ENCODE measurements at regions not wholly inside any gene's neighbourhood (a gene's known extent, or its start where the extent isn't known, plus 50 kb on each side); places are given as distances from the start of the nearest gene placed in this dataset.

DNA sequence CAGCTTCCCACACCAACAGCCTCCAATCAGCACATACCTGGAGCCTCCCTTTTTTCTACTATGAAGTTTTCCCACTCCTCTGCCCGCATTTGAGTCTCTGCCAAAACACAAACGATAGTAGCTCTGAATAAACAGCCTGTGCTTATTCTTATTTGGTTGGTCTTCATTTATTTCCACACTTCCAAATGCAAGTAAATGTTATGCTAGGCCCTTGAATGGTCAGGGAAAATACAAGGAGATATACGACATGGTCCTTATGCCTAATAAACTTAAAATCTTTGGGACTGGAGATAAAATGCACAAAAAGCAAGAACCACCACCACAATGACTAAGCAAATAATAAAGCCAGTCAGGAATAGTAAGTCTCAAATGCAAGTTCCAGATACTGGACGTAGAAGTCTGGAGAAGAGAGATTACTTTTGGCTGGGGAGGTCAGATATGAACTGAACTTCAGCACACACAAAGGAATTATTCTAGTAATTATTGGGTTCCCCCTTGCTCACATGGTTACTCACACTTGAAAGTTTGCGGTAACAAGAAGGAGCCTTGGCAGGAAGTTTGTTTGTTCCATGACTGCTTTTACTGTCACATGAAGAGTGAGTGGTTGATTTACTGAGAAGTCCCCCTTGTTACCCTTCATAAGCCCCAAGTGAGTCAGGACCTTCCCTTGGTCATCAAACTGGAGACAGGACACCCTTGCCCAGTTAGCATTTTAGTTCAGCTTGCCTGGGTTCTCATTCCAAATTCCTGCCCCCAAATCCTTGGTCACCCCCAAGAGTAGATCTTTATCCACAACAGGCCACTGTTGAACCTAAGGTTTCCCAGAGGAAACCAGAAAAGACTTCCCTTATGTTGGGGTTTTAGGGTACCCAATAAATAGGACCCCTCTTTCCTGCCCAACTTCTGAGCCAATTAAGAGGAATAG lies 511.2 kb upstream of the JARID2 start:
- peak; percentile 51 to 57 for ATAC-seq (replicated peaks in 1 of 2)
- peak; percentile 68 to 72 for DNase-seq
- peaks cover 2 to 6% of the 10 kb centered on the region in 2 donors for H3K9me3 Mint-ChIP-seq
- peaks cover 8 to 19% of the 10 kb centered on the region in 2 donors for H3K36me3 Mint-ChIP-seq (ENCODE audit: insufficient read depth in 2 of 2)
- H3K27me3 Mint-ChIP-seq (ENCODE audit: low read depth), result no peaks in the 10 kb centered on the region
- peak overlapping the region; percentile 75 to 83 for H3K4me3 Mint-ChIP-seq
- H3K4me1 Mint-ChIP-seq (ENCODE audit: low read depth), result peaks cover 99% of the 10 kb centered on the region
- H3K27ac Mint-ChIP-seq, result peak overlapping the region; percentile 98

GRCh38 chr6:14735956-14736486 lies 509.8 kb upstream of the JARID2 start:
- Mint-ChIP-seq H3K9me3 (peaks cover 6 to 13% of the 10 kb centered on the region in 2 donors), H3K4me1 (ENCODE audit: low read depth) (peaks cover 97% of the 10 kb centered on the region), H3K27ac (peak overlapping the region; percentile 98), H3K27me3 (ENCODE audit: low read depth) (no peaks in the 10 kb centered on the region), H3K36me3 (ENCODE audit: insufficient read depth in 2 of 2) (peaks cover 12 to 20% of the 10 kb centered on the region in 2 donors), H3K4me3 (peak overlapping the region; percentile 72 to 83)
- DNase-seq (peak; percentile 64 to 67), ATAC-seq (replicated peaks in 1 of 2) (peak; percentile 38 to 39)

DNA sequence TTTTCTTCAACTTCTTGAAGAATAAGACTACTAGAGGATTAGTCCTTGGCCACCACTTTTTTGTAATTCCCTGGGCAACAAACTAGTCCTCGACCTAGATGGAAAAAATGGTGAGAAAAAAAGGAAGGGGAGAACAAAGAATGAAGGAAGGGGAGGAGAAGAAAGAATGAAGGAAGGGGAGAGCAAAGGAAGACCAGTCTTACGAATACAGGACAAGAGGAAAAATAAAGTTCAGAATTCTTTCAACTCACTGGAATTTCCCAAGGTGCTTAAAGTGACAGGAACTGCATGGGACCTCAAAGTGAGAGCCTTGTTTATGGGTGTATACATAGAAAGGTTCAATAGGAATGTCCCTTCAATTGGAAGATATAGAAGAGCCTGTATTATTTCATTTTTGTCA lies 509.3 kb upstream of the JARID2 start:
- peaks cover 9 to 15% of the 10 kb centered on the region in 2 donors for H3K9me3 Mint-ChIP-seq

GRCh38 chr6:14738497-14738896 lies 507.4 kb upstream of the JARID2 start:
- peaks cover 12 to 18% of the 10 kb centered on the region in 2 donors for H3K9me3 Mint-ChIP-seq
- peaks cover 97% of the 10 kb centered on the region for H3K4me1 Mint-ChIP-seq (ENCODE audit: low read depth)
- no peak for ATAC-seq (replicated peaks in 1 of 2)
- H3K27me3 Mint-ChIP-seq (ENCODE audit: low read depth), result no peaks in the 10 kb centered on the region
- no peak for DNase-seq
- H3K27ac Mint-ChIP-seq, result peak overlapping the region; percentile 34
- peaks cover 12 to 26% of the 10 kb centered on the region in 2 donors for H3K36me3 Mint-ChIP-seq (ENCODE audit: insufficient read depth in 2 of 2)
- peak overlapping the region in 1 of 2 donors; percentile 26 for H3K4me3 Mint-ChIP-seq

More for the DNA sequence above, 509.3 kb upstream of the JARID2 start:
- H3K4me1 Mint-ChIP-seq (ENCODE audit: low read depth), result peaks cover 97% of the 10 kb centered on the region
- peak overlapping the region; percentile 98 for H3K27ac Mint-ChIP-seq
- H3K36me3 Mint-ChIP-seq (ENCODE audit: insufficient read depth in 2 of 2), result peaks cover 11 to 22% of the 10 kb centered on the region in 2 donors
- DNase-seq (no peak), ATAC-seq (replicated peaks in 1 of 2) (no peak)
- no peaks in the 10 kb centered on the region for H3K27me3 Mint-ChIP-seq (ENCODE audit: low read depth)
- H3K4me3 Mint-ChIP-seq, result peak overlapping the region; percentile 72 to 83

- ATAC-seq (replicated peaks in 1 of 2) (no peak), DNase-seq (no peak)
- Mint-ChIP-seq H3K27me3 (ENCODE audit: low read depth) (no peaks in the 10 kb centered on the region), H3K27ac (peak overlapping the region; percentile 90), H3K4me1 (ENCODE audit: low read depth) (peaks cover 97% of the 10 kb centered on the region), H3K9me3 (peaks cover 12 to 18% of the 10 kb centered on the region in 2 donors), H3K4me3 (peak overlapping the region in 1 of 2 donors; percentile 26), H3K36me3 (ENCODE audit: insufficient read depth in 2 of 2) (peaks cover 12 to 23% of the 10 kb centered on the region in 2 donors)
Observed at GRCh38 chr6:14738933-14739332, 506.9 kb upstream of the JARID2 start.

DNA sequence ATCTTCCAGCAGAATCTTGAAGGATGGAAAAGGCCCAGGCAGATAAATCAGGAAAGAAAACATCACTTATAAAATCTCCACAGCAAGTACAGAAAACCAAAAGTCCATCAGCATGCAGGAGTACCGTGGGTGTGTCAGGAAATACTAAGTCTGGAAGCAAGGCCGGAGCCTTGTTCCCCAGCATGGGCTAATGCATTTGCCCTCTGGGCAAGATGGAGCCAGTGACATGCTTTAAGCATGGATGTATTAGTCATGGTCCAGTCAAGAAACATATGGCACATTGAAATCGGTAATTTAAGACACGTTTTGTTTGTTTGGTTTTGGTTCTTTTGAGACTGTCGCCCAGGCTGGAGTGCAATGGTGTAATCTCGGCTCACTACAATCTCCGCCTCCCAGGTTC lies 506.0 kb upstream of the JARID2 start:
- ATAC-seq (replicated peaks in 1 of 2) (no peak), DNase-seq (no peak)
- H3K36me3 Mint-ChIP-seq (ENCODE audit: insufficient read depth in 2 of 2), result peaks cover 14 to 23% of the 10 kb centered on the region in 2 donors
- peaks cover 12 to 18% of the 10 kb centered on the region in 2 donors for H3K9me3 Mint-ChIP-seq
- H3K27ac Mint-ChIP-seq, result no peak overlapping the region
- no peak overlapping the region for H3K4me3 Mint-ChIP-seq
- peaks cover 98% of the 10 kb centered on the region for H3K4me1 Mint-ChIP-seq (ENCODE audit: low read depth)
- no peaks in the 10 kb centered on the region for H3K27me3 Mint-ChIP-seq (ENCODE audit: low read depth)

DNA sequence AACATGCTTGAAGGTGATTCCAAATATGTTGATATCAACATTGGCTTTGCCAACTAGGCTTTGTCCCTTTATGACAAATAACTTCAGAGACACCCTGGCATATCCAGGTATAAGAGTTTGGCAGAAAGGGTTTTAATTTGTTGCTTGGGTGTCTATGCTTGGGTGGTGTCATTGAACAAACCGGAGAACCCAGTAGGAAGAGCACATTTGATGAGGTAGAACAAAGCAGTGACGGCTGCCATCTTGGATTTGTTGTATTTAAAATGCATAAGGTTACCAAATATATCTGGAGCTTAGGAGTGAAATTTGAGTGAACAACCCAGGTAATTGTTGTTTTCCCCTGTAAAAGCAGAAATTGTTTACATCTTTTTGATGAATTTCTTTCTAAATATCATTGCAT lies 503.7 kb upstream of the JARID2 start:
- DNase-seq, result no peak
- ATAC-seq (replicated peaks in 1 of 2), result no peak
- Mint-ChIP-seq H3K4me1 (ENCODE audit: low read depth) (peaks cover 95% of the 10 kb centered on the region), H3K27ac (peak overlapping the region; percentile 99), H3K36me3 (ENCODE audit: insufficient read depth in 2 of 2) (peaks cover 14 to 25% of the 10 kb centered on the region in 2 donors), H3K9me3 (peaks cover 12 to 16% of the 10 kb centered on the region in 2 donors), H3K27me3 (ENCODE audit: low read depth) (no peaks in the 10 kb centered on the region), H3K4me3 (peak overlapping the region in 1 of 2 donors; percentile 84)

DNA sequence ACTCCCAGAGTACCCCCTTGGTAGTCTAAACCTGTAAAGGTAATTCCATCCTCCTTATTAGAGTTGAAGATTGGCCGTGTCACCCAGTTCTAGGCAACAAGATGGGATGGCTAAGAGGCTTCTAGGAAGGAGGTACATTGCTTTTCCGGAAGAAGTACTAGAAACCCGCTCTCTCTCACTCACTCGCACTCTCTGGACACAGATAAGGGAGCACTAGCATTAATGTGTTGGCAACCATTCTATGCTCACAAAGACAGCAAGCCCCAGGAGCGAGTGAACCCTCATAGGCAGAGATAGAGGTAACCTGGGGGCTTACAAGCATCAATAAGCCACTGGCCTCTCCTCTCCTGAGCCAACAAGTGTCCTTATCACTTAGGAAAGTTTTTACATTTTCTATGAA lies 503.2 kb upstream of the JARID2 start:
- H3K9me3 Mint-ChIP-seq, result peaks cover 12 to 16% of the 10 kb centered on the region in 2 donors
- DNase-seq (no peak), ATAC-seq (replicated peaks in 1 of 2) (peak in 1 of 2 donors; percentile 0)
- peaks cover 14 to 25% of the 10 kb centered on the region in 2 donors for H3K36me3 Mint-ChIP-seq (ENCODE audit: insufficient read depth in 2 of 2)
- peak overlapping the region; percentile 99 for H3K27ac Mint-ChIP-seq
- peaks cover 95% of the 10 kb centered on the region for H3K4me1 Mint-ChIP-seq (ENCODE audit: low read depth)
- H3K4me3 Mint-ChIP-seq, result peak overlapping the region; percentile 62 to 84
- H3K27me3 Mint-ChIP-seq (ENCODE audit: low read depth), result no peaks in the 10 kb centered on the region

DNA sequence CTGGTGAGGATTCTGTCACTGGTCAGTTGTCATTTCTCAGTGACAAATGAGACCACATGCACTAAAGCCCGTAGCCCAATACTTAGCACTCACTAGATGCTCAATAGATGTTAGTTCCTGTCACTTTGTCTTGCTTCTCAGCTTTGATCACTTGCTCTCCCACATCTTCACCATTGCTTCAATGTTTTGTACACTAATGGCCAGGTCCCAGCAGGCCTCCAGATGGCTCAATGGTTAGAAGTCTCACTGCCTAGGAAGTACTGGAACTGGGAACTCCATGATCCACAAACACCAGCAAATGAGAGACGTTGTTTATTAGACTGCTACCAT lies 502.8 kb upstream of the JARID2 start:
- H3K27ac Mint-ChIP-seq, result peak overlapping the region; percentile 99
- peak overlapping the region; percentile 62 to 84 for H3K4me3 Mint-ChIP-seq
- H3K9me3 Mint-ChIP-seq, result peaks cover 12 to 16% of the 10 kb centered on the region in 2 donors
- ATAC-seq (replicated peaks in 1 of 2), result peak in 1 of 2 donors; percentile 10
- peaks cover 14 to 25% of the 10 kb centered on the region in 2 donors for H3K36me3 Mint-ChIP-seq (ENCODE audit: insufficient read depth in 2 of 2)
- no peaks in the 10 kb centered on the region for H3K27me3 Mint-ChIP-seq (ENCODE audit: low read depth)
- H3K4me1 Mint-ChIP-seq (ENCODE audit: low read depth), result peaks cover 95% of the 10 kb centered on the region
- no peak for DNase-seq

- Mint-ChIP-seq H3K4me1 (ENCODE audit: low read depth) (peaks cover 95% of the 10 kb centered on the region), H3K27ac (peak overlapping the region; percentile 99), H3K27me3 (ENCODE audit: low read depth) (no peaks in the 10 kb centered on the region), H3K9me3 (peaks cover 12 to 16% of the 10 kb centered on the region in 2 donors), H3K4me3 (peak overlapping the region; percentile 62 to 84), H3K36me3 (ENCODE audit: insufficient read depth in 2 of 2) (peaks cover 14 to 25% of the 10 kb centered on the region in 2 donors)
- peak; percentile 89 to 91 for ATAC-seq (replicated peaks in 1 of 2)
- DNase-seq, result peak; percentile 85 to 94
Observed at GRCh38 chr6:14743474-14744211, 502.2 kb upstream of the JARID2 start.

- peaks cover 95% of the 10 kb centered on the region for H3K4me1 Mint-ChIP-seq (ENCODE audit: low read depth)
- H3K4me3 Mint-ChIP-seq, result peak overlapping the region; percentile 62 to 84
- H3K27me3 Mint-ChIP-seq (ENCODE audit: low read depth), result no peaks in the 10 kb centered on the region
- peaks cover 12 to 16% of the 10 kb centered on the region in 2 donors for H3K9me3 Mint-ChIP-seq
- H3K27ac Mint-ChIP-seq, result peak overlapping the region; percentile 99
- no peak for DNase-seq
- H3K36me3 Mint-ChIP-seq (ENCODE audit: insufficient read depth in 2 of 2), result peaks cover 14 to 25% of the 10 kb centered on the region in 2 donors
- ATAC-seq (replicated peaks in 1 of 2), result no peak
Observed at GRCh38 chr6:14744212-14744556, 501.7 kb upstream of the JARID2 start.

GRCh38 chr6:14746139-14746837 lies 499.6 kb upstream of the JARID2 start:
- H3K9me3 Mint-ChIP-seq, result peaks cover 3 to 4% of the 10 kb centered on the region in 2 donors
- H3K27ac Mint-ChIP-seq, result peak overlapping the region; percentile 91
- no peak for ATAC-seq (replicated peaks in 1 of 2)
- H3K4me3 Mint-ChIP-seq, result peak overlapping the region; percentile 2 to 16
- no peak for DNase-seq
- H3K4me1 Mint-ChIP-seq (ENCODE audit: low read depth), result peaks cover 91% of the 10 kb centered on the region
- no peaks in the 10 kb centered on the region for H3K27me3 Mint-ChIP-seq (ENCODE audit: low read depth)
- H3K36me3 Mint-ChIP-seq (ENCODE audit: insufficient read depth in 2 of 2), result peaks cover 4 to 10% of the 10 kb centered on the region in 2 donors

Measured in activated T-cell treated with anti-CD3 and anti-CD28 coated beads, Interleukin-2, amount 50 U/mL, for 72 hours (primary cell).